Activated CD8-positive, alpha-beta T cell treated with anti-CD3 and anti-CD28 coated beads, Interleukin-2, amount 10 ng/mL, durations not matched to agents 7 days and 5 days (primary cell): ENCODE measurements at regions not wholly inside any gene's neighbourhood (a gene's known extent, or its start where the extent isn't known, plus 50 kb on each side); places are given as distances from the start of the nearest gene placed in this dataset.

Source experiments
- ATAC-seq: fragments of 150-1000 bp; cut with Tn5 transposase; one replicate; pipeline ENCODE4 v1.10.0; 2021; ENCODE audit warnings: moderate library complexity
- CTCF ChIA-PET: fragments of 350-600 bp; sonication (Branson Sonifier 250); formaldehyde crosslinking; loops from one replicate; lab custom pipeline; 2021; ENCODE audit warnings: antibody characterized with exemption; lab: Charles Lee
- POLR2A ChIA-PET: fragments of 350-600 bp; sonication (Branson Sonifier 250); formaldehyde crosslinking; loops from one replicate; lab custom pipeline; 2021; ENCODE audit warnings: antibody characterized with exemption; lab: Charles Lee
- DNase-seq: peaks from one replicate; pipeline ENCODE4 v3.0.0-alpha.2; 2020
- H3K27ac Mint-ChIP-seq: one replicate; pipeline ENCODE4 v1.8.0; 2021; ENCODE audit warnings: mild to moderate bottlenecking, mixed read lengths
- H3K27me3 Mint-ChIP-seq: one replicate; pipeline ENCODE4 v1.8.0; 2021; ENCODE audit warnings: low read depth, mixed read lengths
- H3K36me3 Mint-ChIP-seq: one replicate; pipeline ENCODE4 v1.8.0; 2021; ENCODE audit warnings: low read depth, mixed read lengths
- H3K4me1 Mint-ChIP-seq: one replicate; pipeline ENCODE4 v1.8.0; 2021; ENCODE audit warnings: low read depth, mixed read lengths
- H3K4me3 Mint-ChIP-seq: one replicate; pipeline ENCODE4 v1.8.0; 2021; ENCODE audit warnings: mild to moderate bottlenecking, mixed read lengths
- H3K9me3 Mint-ChIP-seq: one replicate; pipeline ENCODE4 v1.8.0; 2022; ENCODE audit warnings: mixed read lengths; ENCODE audit not compliant: insufficient read depth

- POLR2A ChIA-PET = no interaction called here
- Mint-ChIP-seq H3K4me1 (no peaks in the 10 kb centered on the region), H3K36me3 (no peaks in the 10 kb centered on the region), H3K27me3 (no peaks in the 10 kb centered on the region), H3K27ac (no peak overlapping the region), H3K4me3 (no peak overlapping the region), H3K9me3 (peaks cover 8% of the 10 kb centered on the region)
- ATAC-seq (no peak), DNase-seq (no peak)
- CTCF ChIA-PET = no interaction called here
Measured at GRCh38 chr7:46589286-46589685, 668.2 kb upstream of the IGFBP3 start.

DNA sequence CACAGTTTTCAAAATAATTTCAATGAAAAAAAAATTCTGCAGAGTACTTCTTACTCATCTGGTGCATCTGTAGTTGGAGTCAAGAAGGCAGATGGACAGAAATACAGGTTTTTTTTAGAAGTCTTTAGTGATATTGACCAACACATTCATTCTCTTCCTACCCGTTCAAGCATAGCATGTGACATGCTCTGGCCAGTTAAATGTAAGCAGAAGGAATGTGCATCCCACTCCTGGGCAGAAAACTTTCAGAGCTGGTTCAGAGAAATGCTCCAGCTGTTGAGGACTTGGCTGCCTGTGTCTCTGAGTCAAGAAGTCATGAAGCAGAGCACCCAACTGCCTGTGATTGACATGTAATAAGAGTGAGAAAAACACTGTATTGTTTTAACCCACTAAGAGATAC, 665.3 kb upstream of the IGFBP3 start:
- H3K4me1 Mint-ChIP-seq = no peaks in the 10 kb centered on the region
- no peak overlapping the region for H3K4me3 Mint-ChIP-seq
- ChIA-PET POLR2A (no interaction called here), CTCF (no interaction called here)
- peaks cover 8% of the 10 kb centered on the region for H3K9me3 Mint-ChIP-seq
- no peak for ATAC-seq
- H3K36me3 Mint-ChIP-seq = no peaks in the 10 kb centered on the region
- DNase-seq = no peak
- no peaks in the 10 kb centered on the region for H3K27me3 Mint-ChIP-seq
- no peak overlapping the region for H3K27ac Mint-ChIP-seq

DNA sequence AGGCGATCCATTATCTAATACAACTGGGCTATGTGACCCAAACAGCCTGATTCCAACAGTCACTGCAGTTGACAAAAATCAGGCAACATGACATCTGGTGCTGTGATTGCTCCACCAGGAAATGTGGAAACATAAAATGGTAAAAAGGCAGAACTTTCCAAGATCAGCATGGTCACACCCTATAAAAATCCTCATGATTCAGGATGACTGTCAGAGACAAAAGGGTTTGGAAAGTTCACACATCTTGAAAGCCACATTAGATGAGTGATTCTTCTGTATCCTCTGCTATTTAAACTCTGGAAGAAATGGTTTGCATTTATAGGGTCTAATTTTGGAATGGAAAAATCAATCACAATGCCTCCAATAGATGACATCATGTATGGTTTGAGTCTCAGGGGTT, 662.6 kb upstream of the IGFBP3 start:
- ATAC-seq (no peak), DNase-seq (no peak)
- Mint-ChIP-seq H3K36me3 (no peaks in the 10 kb centered on the region), H3K9me3 (peaks cover 5% of the 10 kb centered on the region), H3K27me3 (no peaks in the 10 kb centered on the region), H3K4me1 (no peaks in the 10 kb centered on the region), H3K4me3 (no peak overlapping the region), H3K27ac (no peak overlapping the region)
- ChIA-PET POLR2A (no interaction called here), CTCF (no interaction called here)

DNA sequence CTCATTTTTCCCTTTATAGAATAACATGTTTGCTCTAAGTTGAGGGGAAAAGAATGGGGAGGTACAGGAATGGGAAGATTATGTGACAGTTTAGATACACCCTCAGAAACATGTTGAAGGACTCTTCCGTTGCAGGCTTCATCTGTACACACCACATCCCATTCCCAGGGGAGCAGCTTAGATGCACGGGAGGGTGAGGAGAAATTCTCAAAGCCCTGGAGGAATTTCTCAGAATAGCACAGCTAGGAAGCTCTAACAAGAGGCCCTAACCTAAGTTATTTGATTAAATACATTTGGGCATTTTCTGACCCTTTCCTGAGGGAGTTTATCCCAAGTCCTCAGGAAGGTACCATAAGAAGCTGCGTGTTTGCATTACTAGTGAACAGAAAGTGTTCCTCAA, 660.2 kb upstream of the IGFBP3 start:
- H3K4me1 Mint-ChIP-seq = no peaks in the 10 kb centered on the region
- DNase-seq = no peak
- H3K36me3 Mint-ChIP-seq = no peaks in the 10 kb centered on the region
- no peaks in the 10 kb centered on the region for H3K27me3 Mint-ChIP-seq
- H3K9me3 Mint-ChIP-seq = peaks cover 5% of the 10 kb centered on the region
- no peak overlapping the region for H3K4me3 Mint-ChIP-seq
- H3K27ac Mint-ChIP-seq = no peak overlapping the region
- ChIA-PET CTCF (no interaction called here), POLR2A (no interaction called here)
- no peak for ATAC-seq

DNA sequence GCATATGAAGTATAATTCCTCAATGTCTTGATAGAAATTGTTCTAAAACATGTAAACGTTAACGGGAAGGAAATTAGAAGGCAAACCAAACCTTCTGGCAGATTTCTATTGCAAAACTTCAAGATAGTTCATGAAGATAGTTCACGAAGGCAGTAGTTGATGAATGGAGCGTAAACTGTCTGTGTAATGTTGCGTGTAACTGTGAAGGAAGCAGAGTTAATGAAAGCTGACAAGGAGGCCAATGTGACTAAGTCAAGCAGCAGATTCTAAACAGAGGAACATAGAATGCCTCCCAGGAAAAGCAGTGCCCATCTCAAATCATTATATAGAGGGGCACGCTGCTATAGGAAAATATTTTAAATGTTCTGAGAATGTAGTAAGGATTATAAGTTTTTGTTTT, 659.7 kb upstream of the IGFBP3 start:
- ChIA-PET CTCF (no interaction called here), POLR2A (no interaction called here)
- no peaks in the 10 kb centered on the region for H3K4me1 Mint-ChIP-seq
- peaks cover 5% of the 10 kb centered on the region for H3K9me3 Mint-ChIP-seq
- no peak overlapping the region for H3K27ac Mint-ChIP-seq
- H3K27me3 Mint-ChIP-seq = no peaks in the 10 kb centered on the region
- H3K36me3 Mint-ChIP-seq = no peaks in the 10 kb centered on the region
- no peak for DNase-seq
- no peak for ATAC-seq
- no peak overlapping the region for H3K4me3 Mint-ChIP-seq

- no peak overlapping the region for H3K27ac Mint-ChIP-seq
- ChIA-PET CTCF (no interaction called here), POLR2A (no interaction called here)
- ATAC-seq (no peak), DNase-seq (no peak)
- peaks cover 5% of the 10 kb centered on the region for H3K9me3 Mint-ChIP-seq
- no peaks in the 10 kb centered on the region for H3K36me3 Mint-ChIP-seq
- no peak overlapping the region for H3K4me3 Mint-ChIP-seq
- no peaks in the 10 kb centered on the region for H3K27me3 Mint-ChIP-seq
- H3K4me1 Mint-ChIP-seq = no peaks in the 10 kb centered on the region
Measured at GRCh38 chr7:46577394-46577793, 656.3 kb upstream of the IGFBP3 start.

DNA sequence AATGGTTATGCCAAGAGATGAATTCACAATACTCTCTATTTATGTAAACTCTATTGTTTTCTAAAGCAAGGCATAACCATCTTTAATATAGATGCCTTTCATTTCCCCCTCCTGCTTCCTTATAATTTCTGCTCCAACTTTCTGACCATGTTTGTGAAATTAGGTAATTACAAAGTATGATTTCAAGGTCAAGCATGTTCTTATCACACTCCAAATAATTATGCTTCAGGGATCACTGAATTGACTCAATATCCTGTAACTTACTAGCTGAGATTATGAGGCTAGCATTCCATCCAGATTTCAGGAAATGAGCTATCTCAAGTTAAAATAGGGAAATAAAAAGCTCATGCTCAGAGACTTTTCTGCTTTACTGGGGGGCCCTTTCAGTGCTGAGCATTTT, 655.9 kb upstream of the IGFBP3 start:
- ChIA-PET POLR2A (no interaction called here), CTCF (no interaction called here)
- Mint-ChIP-seq H3K4me1 (no peaks in the 10 kb centered on the region), H3K27me3 (no peaks in the 10 kb centered on the region), H3K4me3 (no peak overlapping the region), H3K27ac (no peak overlapping the region), H3K9me3 (peaks cover 5% of the 10 kb centered on the region), H3K36me3 (no peaks in the 10 kb centered on the region)
- no peak for ATAC-seq
- no peak for DNase-seq

DNA sequence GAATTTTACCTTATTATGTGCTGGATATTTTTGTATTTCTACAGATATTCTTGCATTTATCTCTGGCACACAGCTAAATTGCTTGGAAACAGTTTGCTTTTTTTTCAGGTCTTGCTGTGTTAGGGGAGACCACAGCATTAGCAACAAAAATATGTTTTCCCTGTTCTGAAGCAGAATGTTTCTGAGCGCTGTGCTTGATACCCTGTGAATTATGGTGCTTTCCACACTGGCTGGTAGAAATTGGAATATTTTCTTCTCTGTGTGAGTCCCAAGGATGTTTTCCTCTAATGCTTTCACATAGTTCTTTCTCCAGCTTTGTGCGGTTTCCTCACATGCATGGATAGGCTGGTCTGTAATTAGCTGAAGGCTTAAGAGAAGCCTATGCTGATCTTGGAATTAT, 651.6 kb upstream of the IGFBP3 start:
- no peak for ATAC-seq
- Mint-ChIP-seq H3K36me3 (no peaks in the 10 kb centered on the region), H3K4me1 (no peaks in the 10 kb centered on the region), H3K9me3 (no peaks in the 10 kb centered on the region), H3K27me3 (no peaks in the 10 kb centered on the region), H3K27ac (no peak overlapping the region), H3K4me3 (no peak overlapping the region)
- POLR2A ChIA-PET = no interaction called here
- DNase-seq = no peak
- CTCF ChIA-PET = no interaction called here

DNA sequence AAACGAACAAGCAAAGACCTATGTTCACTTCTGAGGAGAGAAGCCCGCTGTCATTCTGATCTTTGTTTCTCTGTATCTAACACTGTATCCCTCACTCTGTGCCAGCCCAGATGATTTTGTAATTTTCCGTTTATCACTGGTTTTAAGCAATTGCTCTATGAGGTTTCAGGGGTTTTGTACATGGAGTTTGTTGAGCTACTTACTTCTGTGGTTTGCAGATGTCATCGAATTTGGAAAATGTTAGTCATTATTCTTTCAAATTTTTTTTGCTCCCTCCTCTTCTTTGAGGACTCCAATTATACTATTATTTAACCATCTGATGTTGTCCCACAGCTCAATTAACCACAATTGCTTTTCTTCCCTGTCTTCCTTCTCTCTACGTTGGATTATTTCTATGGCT, 650.9 kb upstream of the IGFBP3 start:
- H3K4me3 Mint-ChIP-seq = no peak overlapping the region
- POLR2A ChIA-PET = no interaction called here
- DNase-seq (no peak), ATAC-seq (no peak)
- H3K27me3 Mint-ChIP-seq = no peaks in the 10 kb centered on the region
- no peak overlapping the region for H3K27ac Mint-ChIP-seq
- no peaks in the 10 kb centered on the region for H3K4me1 Mint-ChIP-seq
- H3K36me3 Mint-ChIP-seq = no peaks in the 10 kb centered on the region
- CTCF ChIA-PET = no interaction called here
- H3K9me3 Mint-ChIP-seq = no peaks in the 10 kb centered on the region

GRCh38 chr7:46569133-46569465, 648.0 kb upstream of the IGFBP3 start:
- CTCF ChIA-PET = interaction anchor here (1.0 kb wide), 1 partner anchor 652 kb away, joined by 4 read pairs; no protein-coding TSS in a partner anchor
- Mint-ChIP-seq H3K4me3 (no peak overlapping the region), H3K9me3 (no peaks in the 10 kb centered on the region), H3K36me3 (no peaks in the 10 kb centered on the region), H3K27ac (no peak overlapping the region), H3K27me3 (no peaks in the 10 kb centered on the region), H3K4me1 (no peaks in the 10 kb centered on the region)
- POLR2A ChIA-PET = no interaction called here
- no peak for ATAC-seq
- DNase-seq = no peak

DNA sequence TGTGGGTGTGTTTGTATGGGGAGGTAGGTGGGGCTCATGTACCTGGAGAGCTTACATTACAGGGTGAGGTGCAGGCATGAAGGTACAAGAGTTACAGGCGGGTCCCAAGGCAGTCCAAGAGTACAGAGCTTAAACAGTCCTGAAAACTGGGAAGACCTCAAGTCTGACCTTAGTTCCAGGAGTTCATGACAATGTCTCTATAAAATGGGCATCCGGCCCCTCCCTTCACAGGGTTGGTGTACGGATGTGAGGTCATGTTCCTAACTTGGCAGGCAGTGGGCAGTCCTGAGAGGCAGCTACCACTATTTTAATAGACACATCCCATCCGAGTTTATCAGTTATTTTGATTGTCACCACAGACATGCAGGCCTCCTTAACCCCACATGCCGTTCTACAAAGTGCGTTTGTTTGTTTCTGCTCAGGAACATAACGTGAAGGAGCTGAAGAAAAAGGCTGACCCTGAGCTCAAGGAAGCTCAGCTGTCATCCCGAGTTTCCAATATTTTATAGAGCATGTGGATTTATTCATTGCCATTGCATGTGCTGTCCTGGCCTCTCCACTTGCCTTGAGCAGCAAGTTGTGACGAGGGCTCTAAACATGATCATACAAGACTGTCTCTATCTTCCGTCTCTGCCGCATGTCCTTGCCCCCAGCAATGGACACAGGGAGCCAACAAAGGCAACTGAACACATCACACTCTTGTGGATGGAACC, 647.5 kb upstream of the IGFBP3 start:
- Mint-ChIP-seq H3K27ac (no peak overlapping the region), H3K9me3 (no peaks in the 10 kb centered on the region), H3K36me3 (no peaks in the 10 kb centered on the region), H3K4me3 (no peak overlapping the region), H3K27me3 (no peaks in the 10 kb centered on the region), H3K4me1 (no peaks in the 10 kb centered on the region)
- DNase-seq (no peak), ATAC-seq (no peak)
- CTCF ChIA-PET = interaction anchor here (1.0 kb wide), 1 partner anchor 651 kb away, joined by 4 read pairs; no protein-coding TSS in a partner anchor
- POLR2A ChIA-PET = no interaction called here

DNA sequence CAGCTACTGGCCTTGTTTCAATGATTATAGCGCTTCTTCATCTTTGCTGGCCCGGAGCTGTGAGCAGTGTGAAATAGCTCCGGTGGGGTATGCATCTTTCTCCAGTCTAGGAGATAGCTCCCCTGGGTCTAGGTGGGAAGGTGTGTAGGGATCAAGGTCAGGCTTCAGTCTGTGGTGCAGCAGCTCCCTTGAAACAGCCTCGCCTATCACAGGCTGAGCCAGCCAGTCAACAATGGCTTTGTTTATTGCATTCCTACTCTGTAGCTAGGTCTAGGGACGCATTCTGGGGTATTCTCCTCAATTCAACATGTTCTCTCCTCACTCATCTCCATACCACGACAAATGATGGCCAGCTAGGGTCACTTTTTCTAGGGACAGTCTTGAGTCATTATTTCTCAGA, 646.8 kb upstream of the IGFBP3 start:
- ChIA-PET CTCF (no interaction called here), POLR2A (no interaction called here)
- Mint-ChIP-seq H3K4me1 (no peaks in the 10 kb centered on the region), H3K27me3 (no peaks in the 10 kb centered on the region), H3K9me3 (no peaks in the 10 kb centered on the region), H3K36me3 (no peaks in the 10 kb centered on the region), H3K4me3 (no peak overlapping the region), H3K27ac (no peak overlapping the region)
- DNase-seq (no peak), ATAC-seq (no peak)
